GM19438 (cell line): ENCODE measurements at regions not wholly inside any gene's neighbourhood (a gene's known extent, or its start where the extent isn't known, plus 50 kb on each side); places are given as distances from the start of the nearest gene placed in this dataset.
"Not testable (repeated sequence)": the region's sequence is repeated elsewhere in the genome, so short reads cannot be mapped to it uniquely, and the experiment has no call there.

Experiments used
- ATAC-seq: cut with Tn5 transposase; IDR thresholded peaks from one replicate; pipeline ENCODE4 v1.9.1; 2021; ENCODE audit warnings: low read depth; ENCODE audit not compliant: unreplicated experiment

GRCh38 chr10:18866852-18867251 lies 181.7 kb upstream of the MALRD1 start:
- ATAC-seq = no peak

DNA sequence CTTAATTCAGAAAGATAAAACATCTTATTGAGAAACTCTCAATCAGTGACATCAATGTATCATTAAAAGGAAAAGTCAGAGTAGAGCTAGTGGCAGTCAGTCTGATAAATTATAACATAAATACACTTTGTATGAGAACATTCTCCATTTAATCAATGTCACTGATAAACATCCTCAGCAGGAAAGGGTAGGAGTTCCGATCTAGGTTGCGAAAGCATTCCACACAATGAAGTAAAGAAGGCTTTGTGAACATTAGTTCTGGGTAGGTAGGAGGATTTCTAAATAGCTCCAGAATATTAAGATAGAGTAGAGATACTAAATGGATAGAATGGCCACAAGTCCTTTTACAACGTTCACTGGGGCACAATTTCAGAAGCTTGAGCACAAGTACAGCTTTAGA lies 179.7 kb upstream of the MALRD1 start:
- no peak for ATAC-seq

GRCh38 chr10:18875477-18875876 lies 173.1 kb upstream of the MALRD1 start:
- ATAC-seq = no peak

DNA sequence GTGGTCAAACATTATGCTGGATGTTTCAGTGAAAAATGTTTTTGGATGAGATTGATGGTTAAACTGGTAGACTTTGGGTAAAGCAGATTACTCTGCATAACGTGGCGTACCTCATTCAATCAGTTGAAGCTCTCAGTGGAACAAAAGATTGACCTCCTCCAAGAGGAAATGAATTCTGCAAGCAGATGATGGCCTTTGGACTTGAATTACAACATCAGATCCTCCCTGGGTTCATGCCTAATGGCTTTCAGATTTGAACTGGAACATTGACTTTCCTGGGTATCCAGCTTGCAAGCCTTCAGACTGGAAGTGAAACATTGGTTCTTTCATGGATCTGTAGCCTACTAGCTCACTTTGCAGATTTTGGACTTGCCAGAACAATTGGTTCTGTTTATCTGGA lies 169.3 kb upstream of the MALRD1 start:
- ATAC-seq = no peak

DNA sequence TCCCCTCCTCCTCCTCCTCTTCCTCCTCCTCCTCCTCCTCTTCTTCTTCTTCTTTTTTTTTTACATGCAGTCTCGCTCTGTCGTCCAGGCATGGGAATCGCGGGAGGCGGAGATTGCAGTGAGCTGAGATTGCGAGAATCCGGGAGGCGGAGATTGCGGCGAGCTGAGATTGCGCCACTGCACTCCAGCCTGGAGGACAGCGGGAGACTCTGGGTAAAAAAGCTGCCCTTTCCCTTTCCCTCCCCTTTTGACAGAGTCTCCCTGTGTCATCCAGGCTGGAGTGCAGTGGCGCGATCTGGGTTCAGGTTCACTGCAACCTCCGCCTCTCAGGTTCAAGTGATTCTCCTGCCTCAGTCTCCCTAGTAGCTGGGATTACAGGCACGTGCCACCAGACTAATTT lies 168.1 kb upstream of the MALRD1 start:
- no peak for ATAC-seq

DNA sequence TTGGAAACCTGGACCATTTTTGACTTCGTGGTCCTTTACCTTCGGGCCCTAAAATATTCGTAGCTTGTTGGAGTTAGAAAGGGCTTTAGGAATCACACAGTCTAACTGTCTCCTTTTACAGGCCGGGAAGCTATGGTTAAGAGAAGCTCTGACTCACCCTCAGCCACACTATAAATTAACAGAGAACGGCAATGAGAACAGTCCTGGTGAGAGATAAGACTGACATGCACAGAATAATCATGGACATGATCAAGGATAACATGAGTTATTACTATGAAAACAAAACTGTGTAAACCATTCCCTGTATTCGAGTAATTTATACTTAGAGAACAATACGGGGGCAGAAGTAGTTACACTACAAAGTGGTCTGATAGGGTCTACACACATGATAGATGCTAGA lies 162.5 kb upstream of the MALRD1 start:
- no peak for ATAC-seq

GRCh38 chr10:18906636-18907035 lies 142.0 kb upstream of the MALRD1 start:
- ATAC-seq = no peak

- ATAC-seq = not testable (repeated sequence)
These were observed 131.2 kb upstream of the MALRD1 start for GRCh38 chr10:18917431-18917830.

DNA sequence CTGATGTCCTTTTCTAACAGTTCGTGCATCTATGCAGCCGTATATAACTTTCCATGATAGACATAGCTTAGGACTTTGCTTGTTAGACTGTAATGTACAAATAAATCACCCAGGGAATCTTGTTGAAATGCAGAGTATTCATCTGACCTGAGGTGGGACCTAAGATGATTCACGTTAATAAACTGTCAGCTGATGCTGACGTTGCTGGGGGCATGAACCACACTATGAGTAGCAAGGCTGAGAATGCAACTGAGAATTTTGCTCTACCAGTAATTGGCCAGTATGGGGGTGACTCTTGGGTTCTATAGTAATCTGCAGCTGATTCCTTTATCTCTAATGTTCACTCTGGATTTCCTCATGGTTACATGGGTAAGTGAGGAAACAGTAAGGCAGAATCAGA lies 130.1 kb upstream of the MALRD1 start:
- ATAC-seq = no peak

DNA sequence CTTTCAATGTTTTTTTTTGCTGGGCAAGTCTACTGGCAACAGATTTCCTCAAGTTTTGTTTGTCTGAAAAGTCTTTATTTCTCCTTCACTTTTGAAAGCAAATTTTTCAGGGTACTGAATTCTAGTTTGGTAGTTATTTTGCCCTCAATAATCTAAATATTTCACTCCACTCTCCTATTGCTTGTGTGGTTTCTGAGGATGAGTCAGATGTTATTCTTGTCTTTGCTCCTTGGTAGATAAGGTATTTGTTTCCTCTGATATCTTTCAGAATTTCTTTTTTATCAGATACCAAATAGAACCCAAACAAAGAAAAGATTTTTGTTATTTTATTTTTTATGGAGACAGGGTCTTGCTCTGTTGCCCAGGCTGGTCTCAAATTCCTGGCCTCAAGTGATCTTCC lies 99.2 kb upstream of the MALRD1 start:
- ATAC-seq = no peak

GRCh38 chr10:18951072-18951823 lies 97.4 kb upstream of the MALRD1 start:
- not testable (repeated sequence) for ATAC-seq

GRCh38 chr10:18955061-18955460 lies 93.5 kb upstream of the MALRD1 start:
- no peak for ATAC-seq

DNA sequence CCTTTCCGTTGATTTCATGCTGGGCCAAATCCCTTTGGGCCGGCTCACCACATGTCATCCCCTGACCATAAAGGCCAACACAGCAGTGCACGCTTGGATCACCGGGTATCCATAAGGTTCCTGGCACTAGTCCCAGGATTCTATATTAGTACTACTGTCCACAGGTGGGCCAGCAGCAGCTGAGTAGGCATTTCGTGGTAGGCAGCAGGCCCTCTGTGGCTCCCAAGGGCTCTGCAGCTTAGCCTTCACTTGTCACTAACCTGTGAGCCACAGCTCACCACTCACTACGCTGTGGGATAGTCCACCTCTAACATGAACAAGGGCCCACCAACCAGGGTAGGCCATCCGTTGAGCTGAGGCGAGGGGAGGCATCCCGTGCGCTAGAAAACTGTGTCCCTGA lies 89.2 kb upstream of the MALRD1 start:
- no peak for ATAC-seq

- ATAC-seq = no peak
These were observed 88.0 kb upstream of the MALRD1 start for GRCh38 chr10:18960466-18961079.

DNA sequence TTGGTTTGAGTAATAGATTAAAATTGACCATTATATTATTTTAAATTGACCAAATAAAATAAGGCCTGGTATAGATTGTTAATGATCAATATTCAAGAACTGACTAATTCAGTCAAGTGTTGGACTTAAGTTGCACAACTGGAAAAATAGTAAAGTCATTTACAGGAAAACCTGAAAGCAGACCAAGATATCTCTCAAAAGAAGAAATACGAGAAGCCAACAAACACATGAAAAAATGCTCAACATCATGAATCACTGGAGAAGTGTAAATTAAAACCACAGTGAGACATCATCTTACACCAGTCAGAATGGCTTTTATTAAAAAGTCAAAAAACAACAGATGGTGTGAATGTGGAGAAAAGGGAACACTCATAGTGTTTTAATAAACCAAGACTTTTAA lies 80.4 kb upstream of the MALRD1 start:
- ATAC-seq = no peak

- no peak for ATAC-seq
These were observed 71.8 kb upstream of the MALRD1 start for GRCh38 chr10:18976696-18977251.

DNA sequence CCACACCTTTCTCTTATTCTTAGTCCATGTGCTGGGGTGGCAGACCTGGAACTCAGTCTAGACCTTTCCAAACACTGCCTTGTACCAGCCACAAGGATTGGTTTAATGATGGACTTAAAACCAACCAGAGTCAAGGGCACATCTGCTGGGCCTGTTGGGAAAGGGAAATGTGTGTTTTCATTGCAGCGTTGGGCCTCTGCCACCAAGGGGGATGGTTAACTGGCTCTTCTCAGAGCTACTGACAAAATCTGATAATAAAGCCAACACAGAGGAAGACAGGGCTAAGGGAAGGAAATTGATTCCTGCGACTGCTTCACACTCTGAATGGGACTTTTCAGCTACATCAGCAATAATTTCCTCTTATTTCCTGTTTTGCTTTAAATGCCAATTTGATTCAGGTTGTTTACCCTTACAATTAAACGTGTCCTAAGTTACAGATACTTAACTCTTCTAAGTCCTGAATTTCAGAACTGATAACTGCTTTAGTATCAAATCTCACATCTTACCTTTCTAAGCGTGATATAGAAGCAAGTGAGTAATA lies 68.4 kb upstream of the MALRD1 start:
- no peak for ATAC-seq

GRCh38 chr10:18984531-18984930 lies 64.1 kb upstream of the MALRD1 start:
- no peak for ATAC-seq

GRCh38 chr10:18988338-18988737 lies 60.3 kb upstream of the MALRD1 start:
- ATAC-seq = no peak
